Ishikawa (cell line): ENCODE measurements at regions not wholly inside any gene's neighbourhood (a gene's known extent, or its start where the extent isn't known, plus 50 kb on each side); places are given as distances from the start of the nearest gene placed in this dataset.
A peak's percentile ranks its signal among the peaks of the same experiment; 100 is the strongest.

Source experiments
- CEBPB ChIP-seq: IDR thresholded peaks from 2 replicates; pipeline ENCODE4 v1.6.1; 2012
- CREB1 ChIP-seq: IDR thresholded peaks from 2 replicates; pipeline ENCODE4 v1.6.1; 2012; ENCODE audit warnings: low read depth
- EGR1 ChIP-seq: IDR thresholded peaks from 2 replicates; pipeline ENCODE4 v1.6.1; 2012
- EP300 ChIP-seq: IDR thresholded peaks from 2 replicates; pipeline ENCODE4 v1.6.1; 2012; ENCODE audit warnings: borderline replicate concordance
- FOXM1 ChIP-seq: IDR thresholded peaks from 2 replicates; pipeline ENCODE4 v1.6.1; 2012; ENCODE audit warnings: low read depth, borderline replicate concordance
- MAX ChIP-seq: IDR thresholded peaks from 2 replicates; pipeline ENCODE4 v1.6.1; 2012
- NFIC ChIP-seq: IDR thresholded peaks from 2 replicates; pipeline ENCODE4 v1.6.1; 2012
- RAD21 ChIP-seq: IDR thresholded peaks from 2 replicates; pipeline ENCODE4 v1.6.1; 2012; ENCODE audit warnings: low read depth
- REST ChIP-seq: IDR thresholded peaks from 2 replicates; pipeline ENCODE4 v1.6.1; 2012; ENCODE audit warnings: low read depth, mild to moderate bottlenecking
- TAF1 ChIP-seq: IDR thresholded peaks from 2 replicates; pipeline ENCODE4 v1.6.1; 2012; ENCODE audit warnings: low read depth, mild to moderate bottlenecking
- TCF12 ChIP-seq: IDR thresholded peaks from 2 replicates; pipeline ENCODE4 v1.6.1; 2012; ENCODE audit warnings: low read depth
- TEAD4 ChIP-seq: IDR thresholded peaks from 2 replicates; pipeline ENCODE4 v1.6.1; 2012
- USF1 ChIP-seq: IDR thresholded peaks from 2 replicates; pipeline ENCODE4 v1.6.1; 2012
- YY1 ChIP-seq: IDR thresholded peaks from 2 replicates; pipeline ENCODE4 v1.6.1; 2012; ENCODE audit warnings: low read depth
- ZBTB7A ChIP-seq: IDR thresholded peaks from 2 replicates; pipeline ENCODE4 v1.6.1; 2012; ENCODE audit warnings: low read depth

GRCh38 chr2:236498369-236498768 is 71.3 kb upstream of the ACKR3 start:
- TF ChIP-seq TCF12: no peak
- peak; percentile 43 for TF ChIP-seq TEAD4

GRCh38 chr2:236499691-236500578 is 69.7 kb upstream of the ACKR3 start:
- TF ChIP-seq TEAD4 (no peak), NFIC (no peak), TCF12 (no peak), RAD21 (no peak), CREB1 (no peak), YY1 (no peak), EP300 (no peak)

GRCh38 chr2:236501026-236501425 is 68.6 kb upstream of the ACKR3 start:
- TF ChIP-seq USF1: no peak
- TF ChIP-seq CEBPB: no peak
- no peak for TF ChIP-seq ZBTB7A
- TF ChIP-seq REST: no peak
- no peak for TF ChIP-seq RAD21

GRCh38 chr2:236501531-236501930 is 68.1 kb upstream of the ACKR3 start:
- TF ChIP-seq TAF1 (no peak), MAX (no peak), ZBTB7A (no peak), NFIC (no peak), CREB1 (no peak), RAD21 (no peak), YY1 (no peak), REST (no peak), TCF12 (no peak), TEAD4 (no peak), USF1 (no peak), EGR1 (no peak), FOXM1 (no peak), EP300 (no peak), CEBPB (no peak)

- TF ChIP-seq FOXM1: no peak
- no peak for TF ChIP-seq RAD21
- no peak for TF ChIP-seq EGR1
- no peak for TF ChIP-seq EP300
- no peak for TF ChIP-seq REST
- TF ChIP-seq YY1: no peak
- no peak for TF ChIP-seq CREB1
- TF ChIP-seq NFIC: no peak
- no peak for TF ChIP-seq TEAD4
- TF ChIP-seq TAF1: no peak
- TF ChIP-seq MAX: no peak
- no peak for TF ChIP-seq TCF12
- TF ChIP-seq CEBPB: no peak
- no peak for TF ChIP-seq USF1
- TF ChIP-seq ZBTB7A: no peak
Observed at GRCh38 chr2:236503100-236503499, 66.5 kb upstream of the ACKR3 start.
